ENCODE measurements at regions not wholly inside any gene's neighbourhood (a gene's known extent, or its start where the extent isn't known, plus 50 kb on each side); places are given as distances from the start of the nearest gene placed in this dataset.

DNA sequence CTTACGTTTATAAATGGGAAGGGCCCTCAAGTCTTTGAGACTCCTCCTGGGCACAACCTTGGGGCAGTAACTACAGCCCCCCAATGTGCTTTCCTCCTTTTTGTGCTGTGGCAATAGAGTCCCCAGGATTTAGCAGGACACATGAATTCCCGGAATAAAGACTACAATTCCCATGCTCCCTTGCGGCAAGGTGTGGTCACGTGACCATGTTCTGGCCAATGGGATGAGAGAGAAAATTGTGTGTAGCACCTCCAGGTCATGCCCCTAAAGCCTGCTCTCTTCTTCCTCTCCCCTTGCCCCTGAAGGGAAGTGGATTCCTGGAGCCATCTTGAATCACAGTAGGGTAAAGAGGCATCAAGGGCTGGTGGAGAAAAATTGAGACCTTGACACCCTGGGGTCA, 295.1 kb upstream of the SFSWAP start:
- Mint-ChIP-seq H3K36me3 (ENCODE audit: low read depth, unreplicated experiment) (no peaks in the 10 kb centered on the region), H3K4me3 (ENCODE audit: unreplicated experiment) (no peak overlapping the region), H3K4me1 (ENCODE audit: unreplicated experiment) (peaks cover 4% of the 10 kb centered on the region), H3K27me3 (ENCODE audit: unreplicated experiment) (peaks cover 2% of the 10 kb centered on the region), H3K27ac (ENCODE audit: unreplicated experiment) (no peak overlapping the region), H3K9me3 (ENCODE audit: unreplicated experiment) (peaks cover 11% of the 10 kb centered on the region)
- DNase-seq (ENCODE audit: low spot score), result no peak
- TF ChIP-seq, protein P1, sequence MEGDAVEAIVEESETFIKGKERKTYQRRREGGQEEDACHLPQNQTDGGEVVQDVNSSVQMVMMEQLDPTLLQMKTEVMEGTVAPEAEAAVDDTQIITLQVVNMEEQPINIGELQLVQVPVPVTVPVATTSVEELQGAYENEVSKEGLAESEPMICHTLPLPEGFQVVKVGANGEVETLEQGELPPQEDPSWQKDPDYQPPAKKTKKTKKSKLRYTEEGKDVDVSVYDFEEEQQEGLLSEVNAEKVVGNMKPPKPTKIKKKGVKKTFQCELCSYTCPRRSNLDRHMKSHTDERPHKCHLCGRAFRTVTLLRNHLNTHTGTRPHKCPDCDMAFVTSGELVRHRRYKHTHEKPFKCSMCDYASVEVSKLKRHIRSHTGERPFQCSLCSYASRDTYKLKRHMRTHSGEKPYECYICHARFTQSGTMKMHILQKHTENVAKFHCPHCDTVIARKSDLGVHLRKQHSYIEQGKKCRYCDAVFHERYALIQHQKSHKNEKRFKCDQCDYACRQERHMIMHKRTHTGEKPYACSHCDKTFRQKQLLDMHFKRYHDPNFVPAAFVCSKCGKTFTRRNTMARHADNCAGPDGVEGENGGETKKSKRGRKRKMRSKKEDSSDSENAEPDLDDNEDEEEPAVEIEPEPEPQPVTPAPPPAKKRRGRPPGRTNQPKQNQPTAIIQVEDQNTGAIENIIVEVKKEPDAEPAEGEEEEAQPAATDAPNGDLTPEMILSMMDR (IDR thresholded peaks at IDR 0.05; ENCODE audit: unreplicated experiment), result no peak

GRCh38 chr12:131418121-131418520, 292.8 kb upstream of the SFSWAP start:
- no peak overlapping the region for H3K4me3 Mint-ChIP-seq (ENCODE audit: unreplicated experiment)
- no peak for DNase-seq (ENCODE audit: low spot score)
- H3K27ac Mint-ChIP-seq (ENCODE audit: unreplicated experiment), result no peak overlapping the region
- H3K27me3 Mint-ChIP-seq (ENCODE audit: unreplicated experiment), result peaks cover 3% of the 10 kb centered on the region
- H3K4me1 Mint-ChIP-seq (ENCODE audit: unreplicated experiment), result no peaks in the 10 kb centered on the region
- TF ChIP-seq, protein P1 (IDR thresholded peaks at IDR 0.05; ENCODE audit: unreplicated experiment), result no peak
- no peaks in the 10 kb centered on the region for H3K36me3 Mint-ChIP-seq (ENCODE audit: low read depth, unreplicated experiment)
- peaks cover 11% of the 10 kb centered on the region for H3K9me3 Mint-ChIP-seq (ENCODE audit: unreplicated experiment)

DNA sequence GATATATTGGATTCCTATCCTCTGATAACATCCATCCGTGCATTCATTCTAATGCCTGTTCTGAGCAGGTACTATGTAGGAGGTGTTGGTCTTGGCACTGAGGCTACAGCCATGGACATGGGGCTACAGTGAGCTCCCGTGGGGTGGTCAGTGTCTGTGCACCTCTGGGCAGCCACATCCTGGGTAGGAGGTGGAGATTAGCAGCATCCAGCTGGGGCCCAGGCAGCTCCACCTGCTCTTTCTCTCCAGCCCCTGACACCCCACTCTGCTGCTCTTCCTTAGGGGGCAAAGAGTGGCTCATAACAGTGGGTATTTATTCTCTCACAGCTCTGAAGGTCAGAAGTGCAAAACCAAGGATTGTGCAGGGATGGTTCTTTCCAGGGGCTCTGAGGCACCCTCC, 292.0 kb upstream of the SFSWAP start:
- H3K36me3 Mint-ChIP-seq (ENCODE audit: low read depth, unreplicated experiment), result no peaks in the 10 kb centered on the region
- H3K4me3 Mint-ChIP-seq (ENCODE audit: unreplicated experiment), result no peak overlapping the region
- H3K4me1 Mint-ChIP-seq (ENCODE audit: unreplicated experiment), result no peaks in the 10 kb centered on the region
- H3K27ac Mint-ChIP-seq (ENCODE audit: unreplicated experiment), result no peak overlapping the region
- peaks cover 11% of the 10 kb centered on the region for H3K9me3 Mint-ChIP-seq (ENCODE audit: unreplicated experiment)
- DNase-seq (ENCODE audit: low spot score), result no peak
- TF ChIP-seq, protein P1 (IDR thresholded peaks at IDR 0.05; ENCODE audit: unreplicated experiment), result no peak
- peaks cover 4% of the 10 kb centered on the region for H3K27me3 Mint-ChIP-seq (ENCODE audit: unreplicated experiment)

DNA sequence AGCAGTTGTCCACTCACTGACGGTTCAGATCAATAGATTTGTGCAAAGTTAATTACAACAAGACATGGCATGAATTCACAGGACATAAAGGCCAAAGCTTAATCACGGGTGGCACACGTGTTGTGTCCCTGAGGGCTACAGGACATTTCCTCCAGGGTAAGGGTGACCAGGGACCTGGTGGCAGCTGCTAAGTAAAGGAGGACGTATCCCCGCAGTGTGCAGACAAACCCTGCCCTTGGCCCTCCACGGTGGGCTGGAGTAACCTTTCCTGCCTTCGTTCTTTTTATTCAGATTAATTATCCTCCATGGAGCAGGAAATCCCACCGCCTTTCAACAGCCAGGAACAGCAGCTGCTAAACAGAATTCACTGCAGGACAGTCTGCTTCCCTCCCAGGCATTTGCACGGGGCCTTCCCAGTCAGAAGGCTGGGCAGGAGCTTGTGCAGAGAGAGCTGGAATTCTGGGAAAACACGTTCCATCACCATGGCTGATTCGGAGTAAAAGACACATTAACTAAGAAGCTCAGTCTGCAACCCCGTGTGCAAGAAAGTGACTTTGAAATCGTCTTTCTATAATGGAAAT, 289.9 kb upstream of the SFSWAP start:
- H3K4me3 Mint-ChIP-seq (ENCODE audit: unreplicated experiment), result no peak overlapping the region
- no peaks in the 10 kb centered on the region for H3K4me1 Mint-ChIP-seq (ENCODE audit: unreplicated experiment)
- no peak for DNase-seq (ENCODE audit: low spot score)
- H3K27ac Mint-ChIP-seq (ENCODE audit: unreplicated experiment), result no peak overlapping the region
- H3K36me3 Mint-ChIP-seq (ENCODE audit: low read depth, unreplicated experiment), result no peaks in the 10 kb centered on the region
- peaks cover 3% of the 10 kb centered on the region for H3K27me3 Mint-ChIP-seq (ENCODE audit: unreplicated experiment)
- TF ChIP-seq, protein P1 (IDR thresholded peaks at IDR 0.05; ENCODE audit: unreplicated experiment), result no peak
- H3K9me3 Mint-ChIP-seq (ENCODE audit: unreplicated experiment), result peaks cover 19% of the 10 kb centered on the region

DNA sequence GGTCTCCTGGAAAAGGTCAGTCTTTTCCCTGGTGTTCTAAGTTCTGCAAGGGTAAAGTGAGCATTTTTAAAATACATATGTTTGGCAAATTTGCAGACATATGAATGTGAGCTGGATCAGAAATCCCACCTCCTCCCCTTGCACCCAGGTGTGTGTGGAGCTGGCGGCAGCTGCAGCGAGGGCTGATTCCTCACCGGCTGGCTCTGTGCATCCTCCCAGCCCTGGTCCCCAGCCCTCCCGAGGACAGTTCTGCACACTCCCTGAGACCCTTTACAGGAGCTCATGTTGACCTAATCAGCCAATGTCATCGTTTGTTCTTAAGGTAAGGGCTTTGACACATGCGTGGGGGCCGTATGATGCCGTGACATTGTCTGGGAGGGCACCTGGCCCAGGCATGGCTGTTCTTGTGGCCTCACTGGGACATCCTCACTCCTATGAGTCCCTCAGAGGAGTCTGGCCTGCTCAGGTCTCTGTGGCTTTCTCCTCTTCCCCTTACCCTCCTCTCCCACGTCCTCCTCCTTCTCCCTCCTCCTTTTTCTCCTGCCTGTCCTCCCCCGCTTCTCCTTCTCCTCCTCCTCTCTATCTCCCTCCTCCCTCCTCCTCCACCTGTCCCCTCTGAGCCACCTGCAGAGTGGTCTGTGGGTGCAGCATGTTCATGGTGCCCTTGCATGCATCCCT, 289.2 kb upstream of the SFSWAP start:
- Mint-ChIP-seq H3K9me3 (ENCODE audit: unreplicated experiment) (peaks cover 19% of the 10 kb centered on the region), H3K4me3 (ENCODE audit: unreplicated experiment) (no peak overlapping the region), H3K36me3 (ENCODE audit: low read depth, unreplicated experiment) (no peaks in the 10 kb centered on the region), H3K27me3 (ENCODE audit: unreplicated experiment) (peaks cover 3% of the 10 kb centered on the region), H3K4me1 (ENCODE audit: unreplicated experiment) (no peaks in the 10 kb centered on the region), H3K27ac (ENCODE audit: unreplicated experiment) (no peak overlapping the region)
- no peak for DNase-seq (ENCODE audit: low spot score)
- TF ChIP-seq, protein P1 (IDR thresholded peaks at IDR 0.05; ENCODE audit: unreplicated experiment), result no peak
